Stimulated activated naive CD4-positive, alpha-beta T cell treated with Interleukin-2 at 50 U/mL for 16 hours (primary cell): ENCODE measurements at regions not wholly inside any gene's neighbourhood (a gene's known extent, or its start where the extent isn't known, plus 50 kb on each side); places are given as distances from the start of the nearest gene placed in this dataset.
"Not testable (repeated sequence)": the region's sequence is repeated elsewhere in the genome, so short reads cannot be mapped to it uniquely, and the experiment has no call there.

Experiments used
- DNase-seq: peaks from one replicate; lab custom pipeline; 2025; lab: John Stamatoyannopoulos, UW

GRCh38 chr13:88223958-88224357 lies 552.8 kb downstream of the SLITRK5 start:
- no peak for DNase-seq

- no peak for DNase-seq
Measured at GRCh38 chr13:88235441-88235840, 564.3 kb downstream of the SLITRK5 start.

- DNase-seq, result no peak
Measured at GRCh38 chr13:88246239-88246638, 575.1 kb downstream of the SLITRK5 start.

- DNase-seq, result no peak
Measured at GRCh38 chr13:88248393-88248792, 577.2 kb downstream of the SLITRK5 start.

GRCh38 chr13:88257706-88258105 lies 586.5 kb downstream of the SLITRK5 start:
- DNase-seq, result no peak

- DNase-seq, result no peak
Measured at GRCh38 chr13:88263808-88264207, 592.6 kb downstream of the SLITRK5 start.

GRCh38 chr13:88281841-88282240 lies 610.7 kb downstream of the SLITRK5 start:
- no peak for DNase-seq

GRCh38 chr13:88285329-88285728 lies 614.2 kb downstream of the SLITRK5 start:
- no peak for DNase-seq

GRCh38 chr13:88288326-88288725 lies 617.2 kb downstream of the SLITRK5 start:
- no peak for DNase-seq

GRCh38 chr13:88291731-88292130 lies 620.6 kb downstream of the SLITRK5 start:
- not testable (repeated sequence) for DNase-seq

GRCh38 chr13:88294368-88294767 lies 623.2 kb downstream of the SLITRK5 start:
- no peak for DNase-seq

GRCh38 chr13:88303157-88303556 lies 632.0 kb downstream of the SLITRK5 start:
- DNase-seq, result no peak

- DNase-seq, result no peak
Measured at GRCh38 chr13:88303605-88304004, 632.4 kb downstream of the SLITRK5 start.

GRCh38 chr13:88314496-88314895 lies 643.3 kb downstream of the SLITRK5 start:
- no peak for DNase-seq

- no peak for DNase-seq
Measured at GRCh38 chr13:88329066-88329465, 657.9 kb downstream of the SLITRK5 start.

GRCh38 chr13:88339271-88339741 lies 668.1 kb downstream of the SLITRK5 start:
- no peak for DNase-seq

- DNase-seq, result no peak
Measured at GRCh38 chr13:88345171-88345847, 674.1 kb downstream of the SLITRK5 start.

GRCh38 chr13:88360761-88361160 lies 689.6 kb downstream of the SLITRK5 start:
- no peak for DNase-seq

GRCh38 chr13:88369866-88370265 lies 698.7 kb downstream of the SLITRK5 start:
- no peak for DNase-seq

GRCh38 chr13:88376760-88377388 lies 705.7 kb downstream of the SLITRK5 start:
- DNase-seq, result no peak

GRCh38 chr13:88377852-88378251 lies 706.7 kb downstream of the SLITRK5 start:
- no peak for DNase-seq

GRCh38 chr13:88384542-88384941 lies 713.4 kb downstream of the SLITRK5 start:
- DNase-seq, result no peak

- no peak for DNase-seq
Measured at GRCh38 chr13:88395804-88396203, 724.6 kb downstream of the SLITRK5 start.

- DNase-seq, result no peak
Measured at GRCh38 chr13:88411696-88412095, 740.5 kb downstream of the SLITRK5 start.
